Neural progenitor cell (in vitro differentiated cells): ENCODE measurements at regions not wholly inside any gene's neighbourhood (a gene's known extent, or its start where the extent isn't known, plus 50 kb on each side); places are given as distances from the start of the nearest gene placed in this dataset.
A peak's percentile ranks its signal among the peaks of the same experiment; 100 is the strongest.

Experiments used
- DNase-seq: peaks from one replicate; pipeline ENCODE4 v3.0.0-alpha.2; 2016; ENCODE audit warnings: low spot score
- H2AFZ ChIP-seq: fragments of 200-600 bp; sonication (generic); replicated peaks from 2 replicates; pipeline ENCODE4 v1.6.1; 2016; ENCODE audit warnings: antibody characterized with exemption
- H3F3A ChIP-seq: fragments of 200-600 bp; sonication (generic); 2 replicates; pipeline ENCODE4 v1.6.1; 2016; ENCODE audit warnings: antibody characterized with exemption, low read depth
- H3K27ac ChIP-seq: fragments of 200-600 bp; sonication (generic); 2 replicates; pipeline ENCODE4 v1.5.1; 2016; ENCODE audit warnings: mild to moderate bottlenecking
- H3K27me3 ChIP-seq: fragments of 200-600 bp; sonication (generic); 2 replicates; pipeline ENCODE4 v1.6.1; 2016; ENCODE audit warnings: mild to moderate bottlenecking, moderate library complexity
- H3K36me3 ChIP-seq: fragments of 200-600 bp; sonication (generic); 2 replicates; pipeline ENCODE4 v1.5.1; 2016
- H3K4me1 ChIP-seq: fragments of 200-600 bp; sonication (generic); 2 replicates; pipeline ENCODE4 v1.6.1; 2016; ENCODE audit warnings: mixed run types
- H3K4me2 ChIP-seq: fragments of 200-600 bp; sonication (generic); 2 replicates; pipeline ENCODE4 v1.6.1; 2016
- H3K4me3 ChIP-seq: fragments of 200-600 bp; sonication (generic); 2 replicates; pipeline ENCODE4 v1.5.1; 2016
- H3K79me2 ChIP-seq: fragments of 200-600 bp; sonication (generic); 2 replicates; pipeline ENCODE4 v1.6.1; 2016; ENCODE audit warnings: low read depth
- H3K9ac ChIP-seq: fragments of 200-600 bp; sonication (generic); 2 replicates; pipeline ENCODE4 v1.6.1; 2016
- H3K9me3 ChIP-seq: fragments of 200-600 bp; sonication (generic); 2 replicates; pipeline ENCODE4 v1.5.1; 2016; ENCODE audit warnings: low read depth
- H4K20me1 ChIP-seq: fragments of 200-600 bp; sonication (generic); 2 replicates; pipeline ENCODE4 v1.6.1; 2016; ENCODE audit warnings: low read depth
- H3K27ac Mint-ChIP-seq: 3 replicates; pipeline ENCODE4 v1.8.0; 2021; ENCODE audit warnings: mixed read lengths
- H3K27me3 Mint-ChIP-seq: 2 replicates; pipeline ENCODE4 v1.8.0; 2022; ENCODE audit warnings: low read depth, mild to moderate bottlenecking, inconsistent platforms, moderate library complexity, mixed read lengths; ENCODE audit not compliant: insufficient read depth
- H3K36me3 Mint-ChIP-seq: 3 replicates; pipeline ENCODE4 v1.8.0; 2021; ENCODE audit warnings: mixed read lengths
- H3K4me1 Mint-ChIP-seq: 3 replicates; pipeline ENCODE4 v1.8.0; 2021; ENCODE audit warnings: mixed read lengths
- H3K4me3 Mint-ChIP-seq: 3 replicates; pipeline ENCODE4 v1.8.0; 2021; ENCODE audit warnings: mild to moderate bottlenecking, moderate library complexity, mixed read lengths
- H3K9me3 Mint-ChIP-seq: 3 replicates; pipeline ENCODE4 v1.8.0; 2020; ENCODE audit warnings: mixed read lengths
- CTCF ChIP-seq: fragments of 200-600 bp; sonication (generic); IDR thresholded peaks from 2 replicates; pipeline ENCODE4 v1.5.1; 2017; ENCODE audit warnings: antibody characterized with exemption, mild to moderate bottlenecking
- EZH2 ChIP-seq: fragments of 200-600 bp; sonication (generic); IDR thresholded peaks from 2 replicates; pipeline ENCODE4 v1.6.1; 2017; ENCODE audit warnings: antibody characterized with exemption, mild to moderate bottlenecking, moderate library complexity
- EZH2phosphoT487 ChIP-seq: fragments of 200-600 bp; sonication (generic); IDR thresholded peaks from 2 replicates; pipeline ENCODE4 v1.6.1; 2017; ENCODE audit warnings: antibody characterized with exemption

GRCh38 chr5:89262030-89262429, 379.0 kb upstream of the MEF2C start:
- Histone ChIP-seq H3K9me3 (no peaks in the 10 kb centered on the region), H3K4me3 (no peak overlapping the region), H4K20me1 (no peaks in the 10 kb centered on the region), H3K79me2 (no peaks in the 10 kb centered on the region), H3K27me3 (no peaks in the 10 kb centered on the region), H3K4me2 (no peak overlapping the region), H2AFZ (no peak overlapping the region), H3K27ac (no peak overlapping the region), H3F3A (no peaks in the 10 kb centered on the region), H3K4me1 (no peaks in the 10 kb centered on the region), H3K36me3 (no peaks in the 10 kb centered on the region), H3K9ac (no peak overlapping the region)
- H3K4me1 Mint-ChIP-seq = no peaks in the 10 kb centered on the region
- no peak for DNase-seq
- no peak for TF ChIP-seq EZH2
- TF ChIP-seq CTCF = no peak
- TF ChIP-seq EZH2phosphoT487 = no peak
- peaks cover 2% of the 10 kb centered on the region for H3K27me3 Mint-ChIP-seq
- H3K27ac Mint-ChIP-seq = no peak overlapping the region
- no peaks in the 10 kb centered on the region for H3K36me3 Mint-ChIP-seq
- H3K4me3 Mint-ChIP-seq = no peak overlapping the region
- H3K9me3 Mint-ChIP-seq = no peaks in the 10 kb centered on the region

GRCh38 chr5:89260254-89260653, 377.3 kb upstream of the MEF2C start:
- H3K9me3 ChIP-seq = no peaks in the 10 kb centered on the region
- no peak overlapping the region for H3K9ac ChIP-seq
- H3K27me3 ChIP-seq = no peaks in the 10 kb centered on the region
- no peak overlapping the region for H3K27ac ChIP-seq
- H3K4me3 ChIP-seq = no peak overlapping the region
- no peak overlapping the region for H3K4me3 Mint-ChIP-seq
- no peaks in the 10 kb centered on the region for H4K20me1 ChIP-seq
- H3F3A ChIP-seq = no peaks in the 10 kb centered on the region
- H2AFZ ChIP-seq = no peak overlapping the region
- no peaks in the 10 kb centered on the region for H3K36me3 Mint-ChIP-seq
- peaks cover 9% of the 10 kb centered on the region for H3K4me1 Mint-ChIP-seq
- no peak overlapping the region for H3K27ac Mint-ChIP-seq
- peaks cover 2% of the 10 kb centered on the region for H3K27me3 Mint-ChIP-seq
- H3K4me1 ChIP-seq = no peaks in the 10 kb centered on the region
- no peaks in the 10 kb centered on the region for H3K36me3 ChIP-seq
- no peak overlapping the region for H3K4me2 ChIP-seq
- H3K9me3 Mint-ChIP-seq = no peaks in the 10 kb centered on the region
- DNase-seq = no peak
- TF ChIP-seq EZH2 (no peak), EZH2phosphoT487 (no peak), CTCF (no peak)
- no peaks in the 10 kb centered on the region for H3K79me2 ChIP-seq

GRCh38 chr5:89255845-89256463, 373.0 kb upstream of the MEF2C start:
- H3F3A ChIP-seq = no peaks in the 10 kb centered on the region
- H3K36me3 ChIP-seq = no peaks in the 10 kb centered on the region
- H4K20me1 ChIP-seq = no peaks in the 10 kb centered on the region
- Mint-ChIP-seq H3K9me3 (no peaks in the 10 kb centered on the region), H3K27ac (peak overlapping the region; percentile 16), H3K27me3 (peaks cover 2% of the 10 kb centered on the region), H3K4me1 (peaks cover 35% of the 10 kb centered on the region), H3K36me3 (no peaks in the 10 kb centered on the region), H3K4me3 (peak overlapping the region; percentile 34)
- H2AFZ ChIP-seq = no peak overlapping the region
- H3K27me3 ChIP-seq = no peaks in the 10 kb centered on the region
- peak; percentile 5 for DNase-seq
- no peak overlapping the region for H3K4me2 ChIP-seq
- H3K79me2 ChIP-seq = no peaks in the 10 kb centered on the region
- no peaks in the 10 kb centered on the region for H3K4me1 ChIP-seq
- H3K9me3 ChIP-seq = no peaks in the 10 kb centered on the region
- TF ChIP-seq EZH2phosphoT487 (no peak), EZH2 (no peak), CTCF (no peak)
- no peak overlapping the region for H3K27ac ChIP-seq
- H3K4me3 ChIP-seq = no peak overlapping the region
- H3K9ac ChIP-seq = no peak overlapping the region
